OCI-LY3 (cell line): ENCODE measurements at regions not wholly inside any gene's neighbourhood (a gene's known extent, or its start where the extent isn't known, plus 50 kb on each side); places are given as distances from the start of the nearest gene placed in this dataset.

ENCODE experiments used
- H2AFZ ChIP-seq: fragments of 200-600, 300-600 bp; shearing (Covaris generic); 2 replicates; pipeline ENCODE4 v1.6.0; 2014; ENCODE audit warnings: antibody characterized with exemption, low read depth, low read length
- H3K27ac ChIP-seq: fragments of 200-600, 300-600 bp; sonication (generic); 2 replicates; pipeline ENCODE4 v1.5.1; 2014; ENCODE audit warnings: mild to moderate bottlenecking, low read length, moderate library complexity, mixed read lengths
- H3K27me3 ChIP-seq: fragments of 200-600, 300-600 bp; sonication (generic); 2 replicates; pipeline ENCODE4 v1.6.1; 2014; ENCODE audit warnings: low read depth, low read length, mixed read lengths
- H3K36me3 ChIP-seq: fragments of 200-600, 300-600 bp; sonication (generic); replicated peaks from 2 replicates; pipeline ENCODE3; 2014; ENCODE audit warnings: low read depth, low read length, mixed read lengths
- H3K4me1 ChIP-seq: fragments of 300-600, 200-600 bp; sonication (generic); 2 replicates; pipeline ENCODE4 v1.6.1; 2014; ENCODE audit warnings: low read length, mixed read lengths
- H3K4me2 ChIP-seq: fragments of 200-600, 300-600 bp; sonication (generic); 2 replicates; pipeline ENCODE4 v1.6.1; 2014; ENCODE audit warnings: low read length, mixed read lengths
- H3K4me3 ChIP-seq: fragments of 300-600, 200-600 bp; sonication (generic); 2 replicates; pipeline ENCODE4 v1.5.1; 2014; ENCODE audit warnings: antibody characterized with exemption, mild to moderate bottlenecking, low read length, moderate library complexity
- H3K79me2 ChIP-seq: fragments of 300-600, 200-600 bp; shearing (Covaris generic); 2 replicates; pipeline ENCODE4 v1.6.1; 2014; ENCODE audit warnings: mild to moderate bottlenecking, low read length, mixed read lengths
- H3K9ac ChIP-seq: fragments of 300-600, 200-600 bp; shearing (Covaris generic); 2 replicates; pipeline ENCODE4 v1.6.0; 2014; ENCODE audit warnings: mild to moderate bottlenecking, low read length, moderate library complexity
- H3K9me3 ChIP-seq: fragments of 200-600, 300-600 bp; shearing (Covaris generic); 2 replicates; pipeline ENCODE4 v1.6.1; 2014; ENCODE audit warnings: low read length, mixed read lengths; ENCODE audit not compliant: insufficient read depth
- H4K20me1 ChIP-seq: fragments of 200-600, 300-600 bp; sonication (generic); 2 replicates; pipeline ENCODE4 v1.6.1; 2016; ENCODE audit warnings: low read length, mixed read lengths; ENCODE audit not compliant: insufficient read depth
- CTCF ChIP-seq: fragments of 200-600, 300-600 bp; sonication (generic); IDR thresholded peaks from 2 replicates; pipeline ENCODE4 v1.5.1; 2014; ENCODE audit warnings: antibody characterized with exemption, low read length, low read depth
- EZH2phosphoT487 ChIP-seq: fragments of 200-600 bp; shearing (Covaris generic); IDR thresholded peaks from 2 replicates; pipeline ENCODE4 v1.6.1; 2018; ENCODE audit warnings: antibody characterized with exemption, mixed run types, low read depth

- Histone ChIP-seq H3K4me1 (peaks cover 4% of the 10 kb centered on the region; the same call in 1 of the 2 replicates), H3K9ac (no peak overlapping the region), H4K20me1 (no peaks in the 10 kb centered on the region), H3K27me3 (no peaks in the 10 kb centered on the region), H3K27ac (no peak overlapping the region), H2AFZ (no peak overlapping the region), H3K36me3 (no peaks in the 10 kb centered on the region), H3K4me2 (no peak overlapping the region), H3K79me2 (no peaks in the 10 kb centered on the region), H3K4me3 (no peak overlapping the region), H3K9me3 (no peaks in the 10 kb centered on the region)
- TF ChIP-seq CTCF (no peak), EZH2phosphoT487 (no peak)
Measured at GRCh38 chr5:4366628-4367027, 771.0 kb downstream of the IRX1 start.

GRCh38 chr5:4370218-4370617 lies 769.9 kb upstream of the ADAMTS16 start:
- Histone ChIP-seq H3K27ac (no peak overlapping the region), H3K4me1 (no peaks in the 10 kb centered on the region), H2AFZ (no peak overlapping the region), H3K9me3 (no peaks in the 10 kb centered on the region), H3K4me2 (no peak overlapping the region), H3K36me3 (no peaks in the 10 kb centered on the region), H3K9ac (no peak overlapping the region), H3K4me3 (no peak overlapping the region), H4K20me1 (no peaks in the 10 kb centered on the region), H3K79me2 (no peaks in the 10 kb centered on the region), H3K27me3 (no peaks in the 10 kb centered on the region)
- no peak for TF ChIP-seq EZH2phosphoT487

GRCh38 chr5:4372481-4372880 lies 767.6 kb upstream of the ADAMTS16 start:
- Histone ChIP-seq H3K27ac (no peak overlapping the region), H3K27me3 (no peaks in the 10 kb centered on the region), H3K4me1 (no peaks in the 10 kb centered on the region), H3K9ac (no peak overlapping the region), H4K20me1 (no peaks in the 10 kb centered on the region), H3K9me3 (no peaks in the 10 kb centered on the region), H3K4me3 (no peak overlapping the region), H3K36me3 (no peaks in the 10 kb centered on the region), H3K79me2 (no peaks in the 10 kb centered on the region), H3K4me2 (no peak overlapping the region), H2AFZ (no peak overlapping the region)
- no peak for TF ChIP-seq EZH2phosphoT487
- no peak for TF ChIP-seq CTCF

GRCh38 chr5:4373051-4373820 lies 766.9 kb upstream of the ADAMTS16 start:
- no peaks in the 10 kb centered on the region for H3K9me3 ChIP-seq
- H3K27ac ChIP-seq = no peak overlapping the region
- no peaks in the 10 kb centered on the region for H3K79me2 ChIP-seq
- no peak overlapping the region for H3K9ac ChIP-seq
- no peaks in the 10 kb centered on the region for H4K20me1 ChIP-seq
- H3K4me3 ChIP-seq = no peak overlapping the region
- no peaks in the 10 kb centered on the region for H3K36me3 ChIP-seq
- TF ChIP-seq CTCF (no peak), EZH2phosphoT487 (no peak)
- H3K27me3 ChIP-seq = no peaks in the 10 kb centered on the region
- no peak overlapping the region for H3K4me2 ChIP-seq
- H2AFZ ChIP-seq = no peak overlapping the region
- no peaks in the 10 kb centered on the region for H3K4me1 ChIP-seq
